GM23338 (cell line): ENCODE measurements at regions not wholly inside any gene's neighbourhood (a gene's known extent, or its start where the extent isn't known, plus 50 kb on each side); places are given as distances from the start of the nearest gene placed in this dataset.

Experiments used
- ATAC-seq: fragments of 200-7000 bp; cut with Tn5 transposase; 3 replicates; pipeline ENCODE4 v1.9.1; 2020
- DNase-seq: peaks from one replicate; pipeline ENCODE4 v3.0.0-alpha.2; 2015; ENCODE audit warnings: low spot score
- H2AFZ ChIP-seq: fragments of 200-600 bp; sonication (generic); 2 replicates; pipeline ENCODE4 v1.8.0; 2016; ENCODE audit warnings: antibody characterized with exemption, mild to moderate bottlenecking, moderate library complexity
- H3F3A ChIP-seq: fragments of 200-600 bp; sonication (generic); replicated peaks from 2 replicates; pipeline ENCODE4 v1.8.0; 2017; ENCODE audit warnings: antibody characterized with exemption, mixed run types, low read depth
- H3K27ac ChIP-seq: fragments of 200-600 bp; sonication (generic); 2 replicates; pipeline ENCODE4 v1.6.1; 2016; ENCODE audit warnings: low read depth
- H3K27me3 ChIP-seq: fragments of 200-600 bp; sonication (generic); 2 replicates; pipeline ENCODE4 v1.8.0; 2016; ENCODE audit warnings: mild to moderate bottlenecking, mixed run types, moderate library complexity; ENCODE audit not compliant: insufficient read depth
- H3K36me3 ChIP-seq: fragments of 200-600 bp; sonication (generic); 2 replicates; pipeline ENCODE4 v1.8.0; 2016; ENCODE audit warnings: mild to moderate bottlenecking; ENCODE audit not compliant: insufficient read depth
- H3K4me1 ChIP-seq: fragments of 200-600 bp; sonication (generic); 2 replicates; pipeline ENCODE4 v1.8.0; 2016; ENCODE audit warnings: mild to moderate bottlenecking, moderate library complexity; ENCODE audit not compliant: insufficient read depth
- H3K4me2 ChIP-seq: fragments of 200-600 bp; sonication (generic); 2 replicates; pipeline ENCODE4 v1.7.1; 2017; ENCODE audit warnings: mixed run types
- H3K4me3 ChIP-seq: fragments of 200-600 bp; sonication (generic); 2 replicates; pipeline ENCODE4 v1.6.1; 2016; ENCODE audit warnings: mixed run types
- H3K79me2 ChIP-seq: fragments of 200-600 bp; sonication (generic); replicated peaks from 2 replicates; pipeline ENCODE4 v1.8.0; 2017; ENCODE audit warnings: mild to moderate bottlenecking; ENCODE audit not compliant: insufficient read depth
- H3K9me2 ChIP-seq: fragments of 200-600 bp; sonication (generic); 2 replicates; pipeline ENCODE4 v1.8.0; 2017; ENCODE audit not compliant: insufficient read depth
- H4K20me1 ChIP-seq: fragments of 200-600 bp; sonication (generic); replicated peaks from 2 replicates; pipeline ENCODE4 v1.8.0; 2017; ENCODE audit warnings: mild to moderate bottlenecking; ENCODE audit not compliant: insufficient read depth
- H3K27ac Mint-ChIP-seq: 2 replicates; pipeline ENCODE4 v1.8.0; 2020; ENCODE audit warnings: inconsistent platforms, mild to moderate bottlenecking, moderate library complexity, mixed read lengths
- H3K27me3 Mint-ChIP-seq: 3 replicates; pipeline ENCODE4 v1.8.0; 2022; ENCODE audit warnings: low read depth, mild to moderate bottlenecking, moderate library complexity, mixed read lengths, inconsistent platforms; ENCODE audit not compliant: insufficient read depth, poor library complexity
- H3K36me3 Mint-ChIP-seq: 3 replicates; pipeline ENCODE4 v1.8.0; 2021; ENCODE audit warnings: low read depth, mild to moderate bottlenecking, inconsistent platforms, moderate library complexity, mixed read lengths
- H3K4me1 Mint-ChIP-seq: 3 replicates; pipeline ENCODE4 v1.8.0; 2020; ENCODE audit warnings: mild to moderate bottlenecking, inconsistent platforms, mixed read lengths
- H3K4me3 Mint-ChIP-seq: 3 replicates; pipeline ENCODE4 v1.8.0; 2021; ENCODE audit warnings: moderate library complexity, mild to moderate bottlenecking, inconsistent platforms, mixed read lengths
- H3K9me3 Mint-ChIP-seq: 3 replicates; pipeline ENCODE4 v1.8.0; 2020; ENCODE audit warnings: moderate library complexity, mild to moderate bottlenecking, inconsistent platforms, mixed read lengths
- CREB1 ChIP-seq: fragments of 250-450 bp; sonication (Bioruptor Pico); IDR thresholded peaks from 2 replicates; pipeline ENCODE4 v1.5.0; 2020; ENCODE audit warnings: low read depth, mild to moderate bottlenecking, moderate library complexity
- EZH2 ChIP-seq: fragments of 200-600 bp; sonication (generic); IDR thresholded peaks from one replicate; pipeline ENCODE4 v1.8.0; 2017; ENCODE audit warnings: antibody characterized with exemption, mild to moderate bottlenecking, low read depth; ENCODE audit not compliant: unreplicated experiment
- EZH2phosphoT487 ChIP-seq: fragments of 200-600 bp; sonication (generic); IDR thresholded peaks from one replicate; pipeline ENCODE4 v1.8.1; 2018; ENCODE audit warnings: antibody characterized with exemption; ENCODE audit not compliant: unreplicated experiment
- JUNB ChIP-seq: IDR thresholded peaks from one replicate; pipeline ENCODE4 v1.6.1; 2016; ENCODE audit warnings: antibody characterized with exemption; ENCODE audit not compliant: unreplicated experiment
- NANOG ChIP-seq: IDR thresholded peaks from 2 replicates; pipeline ENCODE4 v1.6.1; 2016; ENCODE audit warnings: antibody characterized with exemption, borderline replicate concordance
- POLR2AphosphoS5 ChIP-seq: IDR thresholded peaks from 2 replicates; pipeline ENCODE4 v1.6.1; 2016; ENCODE audit warnings: antibody characterized with exemption, low read depth
- STAT1 ChIP-seq: IDR thresholded peaks from one replicate; pipeline ENCODE4 v1.6.1; 2016; ENCODE audit warnings: antibody characterized with exemption; ENCODE audit not compliant: unreplicated experiment
- ZNF114 ChIP-seq: fragments of 250-450 bp; sonication (Bioruptor Pico); IDR thresholded peaks from 2 replicates; pipeline ENCODE4 v1.5.0; 2020; ENCODE audit warnings: mild to moderate bottlenecking, moderate library complexity
- ZNF331 ChIP-seq: fragments of 250-450 bp; sonication (Bioruptor Pico); IDR thresholded peaks from 2 replicates; pipeline ENCODE4 v1.5.0; 2020; ENCODE audit warnings: low read depth, mild to moderate bottlenecking, moderate library complexity
- TF ChIP-seq, protein P1 (sequence below): IDR thresholded peaks from 2 replicates; pipeline ENCODE4 v1.6.1; 2016; ENCODE audit warnings: antibody characterized with exemption
- TF ChIP-seq, protein P2 (sequence below): IDR thresholded peaks from one replicate; pipeline ENCODE4 v1.6.1; 2018; ENCODE audit warnings: antibody characterized with exemption; ENCODE audit not compliant: unreplicated experiment
- TF ChIP-seq, protein P3 (sequence below), 2 experiments: fragments of 200-600 bp in 1 of 2; sonication (generic) in 1 of 2; conservative IDR thresholded peaks; 2 replicates each; pipeline versions ENCODE4 v1.5.1 to v1.6.1; 2016 to 2017; ENCODE audit warnings: antibody characterized with exemption in 2 of 2, low read depth in 2 of 2, mild to moderate bottlenecking in 2 of 2, moderate library complexity in 1 of 2
- TF ChIP-seq, protein P4 (sequence below): fragments of 250-450 bp; sonication (Bioruptor Pico); IDR thresholded peaks from 2 replicates; pipeline ENCODE4 v1.5.0; 2020; ENCODE audit warnings: mild to moderate bottlenecking, moderate library complexity

DNA sequence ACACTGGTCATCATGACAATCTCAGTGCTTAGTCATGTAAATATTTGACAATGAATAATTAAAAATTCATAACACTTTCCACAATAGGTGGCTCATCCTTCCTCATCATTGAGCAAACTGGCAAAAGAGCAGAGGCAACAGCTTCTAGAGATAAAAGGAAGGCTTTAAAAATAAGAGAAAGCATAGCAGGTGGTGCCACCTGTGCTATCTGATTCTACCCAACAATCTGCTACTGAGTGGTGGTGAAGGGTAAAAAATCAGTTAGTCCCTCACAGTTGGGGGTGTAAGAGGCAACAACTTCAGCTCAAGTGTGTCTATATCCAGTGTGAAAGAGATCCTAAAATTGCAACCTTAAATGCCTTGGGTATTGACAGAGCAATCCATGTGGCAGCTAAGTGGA, 280.1 kb upstream of the PPARGC1A start:
- peaks cover 5% of the 10 kb centered on the region; the same call in 1 of the 3 replicates for H3K4me1 Mint-ChIP-seq
- Histone ChIP-seq H3K79me2 (no peaks in the 10 kb centered on the region), H3K9me2 (no peaks in the 10 kb centered on the region), H3K27me3 (no peaks in the 10 kb centered on the region), H3K4me2 (no peak overlapping the region), H3K4me3 (no peak overlapping the region), H3K36me3 (no peaks in the 10 kb centered on the region), H3K27ac (no peak overlapping the region), H3K4me1 (no peaks in the 10 kb centered on the region), H3F3A (no peaks in the 10 kb centered on the region), H2AFZ (no peak overlapping the region), H4K20me1 (no peaks in the 10 kb centered on the region)
- no peaks in the 10 kb centered on the region for H3K27me3 Mint-ChIP-seq
- ATAC-seq (no peak), DNase-seq (no peak)
- H3K4me3 Mint-ChIP-seq = no peak overlapping the region
- no peaks in the 10 kb centered on the region for H3K36me3 Mint-ChIP-seq
- no peak overlapping the region for H3K27ac Mint-ChIP-seq
- TF ChIP-seq CREB1 (CRISPR knock-in tag) (no peak), ZNF114 (CRISPR knock-in tag) (no peak), EZH2phosphoT487 (no peak), EZH2 (no peak), NANOG (no peak), ZNF331 (CRISPR knock-in tag) (no peak), STAT1 (no peak), JUNB (no peak), POLR2AphosphoS5 (no peak)
- TF ChIP-seq, protein P1, sequence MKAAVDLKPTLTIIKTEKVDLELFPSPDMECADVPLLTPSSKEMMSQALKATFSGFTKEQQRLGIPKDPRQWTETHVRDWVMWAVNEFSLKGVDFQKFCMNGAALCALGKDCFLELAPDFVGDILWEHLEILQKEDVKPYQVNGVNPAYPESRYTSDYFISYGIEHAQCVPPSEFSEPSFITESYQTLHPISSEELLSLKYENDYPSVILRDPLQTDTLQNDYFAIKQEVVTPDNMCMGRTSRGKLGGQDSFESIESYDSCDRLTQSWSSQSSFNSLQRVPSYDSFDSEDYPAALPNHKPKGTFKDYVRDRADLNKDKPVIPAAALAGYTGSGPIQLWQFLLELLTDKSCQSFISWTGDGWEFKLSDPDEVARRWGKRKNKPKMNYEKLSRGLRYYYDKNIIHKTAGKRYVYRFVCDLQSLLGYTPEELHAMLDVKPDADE = no peak
- TF ChIP-seq, protein P2, sequence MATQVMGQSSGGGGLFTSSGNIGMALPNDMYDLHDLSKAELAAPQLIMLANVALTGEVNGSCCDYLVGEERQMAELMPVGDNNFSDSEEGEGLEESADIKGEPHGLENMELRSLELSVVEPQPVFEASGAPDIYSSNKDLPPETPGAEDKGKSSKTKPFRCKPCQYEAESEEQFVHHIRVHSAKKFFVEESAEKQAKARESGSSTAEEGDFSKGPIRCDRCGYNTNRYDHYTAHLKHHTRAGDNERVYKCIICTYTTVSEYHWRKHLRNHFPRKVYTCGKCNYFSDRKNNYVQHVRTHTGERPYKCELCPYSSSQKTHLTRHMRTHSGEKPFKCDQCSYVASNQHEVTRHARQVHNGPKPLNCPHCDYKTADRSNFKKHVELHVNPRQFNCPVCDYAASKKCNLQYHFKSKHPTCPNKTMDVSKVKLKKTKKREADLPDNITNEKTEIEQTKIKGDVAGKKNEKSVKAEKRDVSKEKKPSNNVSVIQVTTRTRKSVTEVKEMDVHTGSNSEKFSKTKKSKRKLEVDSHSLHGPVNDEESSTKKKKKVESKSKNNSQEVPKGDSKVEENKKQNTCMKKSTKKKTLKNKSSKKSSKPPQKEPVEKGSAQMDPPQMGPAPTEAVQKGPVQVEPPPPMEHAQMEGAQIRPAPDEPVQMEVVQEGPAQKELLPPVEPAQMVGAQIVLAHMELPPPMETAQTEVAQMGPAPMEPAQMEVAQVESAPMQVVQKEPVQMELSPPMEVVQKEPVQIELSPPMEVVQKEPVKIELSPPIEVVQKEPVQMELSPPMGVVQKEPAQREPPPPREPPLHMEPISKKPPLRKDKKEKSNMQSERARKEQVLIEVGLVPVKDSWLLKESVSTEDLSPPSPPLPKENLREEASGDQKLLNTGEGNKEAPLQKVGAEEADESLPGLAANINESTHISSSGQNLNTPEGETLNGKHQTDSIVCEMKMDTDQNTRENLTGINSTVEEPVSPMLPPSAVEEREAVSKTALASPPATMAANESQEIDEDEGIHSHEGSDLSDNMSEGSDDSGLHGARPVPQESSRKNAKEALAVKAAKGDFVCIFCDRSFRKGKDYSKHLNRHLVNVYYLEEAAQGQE = no peak
- TF ChIP-seq, protein P3, sequence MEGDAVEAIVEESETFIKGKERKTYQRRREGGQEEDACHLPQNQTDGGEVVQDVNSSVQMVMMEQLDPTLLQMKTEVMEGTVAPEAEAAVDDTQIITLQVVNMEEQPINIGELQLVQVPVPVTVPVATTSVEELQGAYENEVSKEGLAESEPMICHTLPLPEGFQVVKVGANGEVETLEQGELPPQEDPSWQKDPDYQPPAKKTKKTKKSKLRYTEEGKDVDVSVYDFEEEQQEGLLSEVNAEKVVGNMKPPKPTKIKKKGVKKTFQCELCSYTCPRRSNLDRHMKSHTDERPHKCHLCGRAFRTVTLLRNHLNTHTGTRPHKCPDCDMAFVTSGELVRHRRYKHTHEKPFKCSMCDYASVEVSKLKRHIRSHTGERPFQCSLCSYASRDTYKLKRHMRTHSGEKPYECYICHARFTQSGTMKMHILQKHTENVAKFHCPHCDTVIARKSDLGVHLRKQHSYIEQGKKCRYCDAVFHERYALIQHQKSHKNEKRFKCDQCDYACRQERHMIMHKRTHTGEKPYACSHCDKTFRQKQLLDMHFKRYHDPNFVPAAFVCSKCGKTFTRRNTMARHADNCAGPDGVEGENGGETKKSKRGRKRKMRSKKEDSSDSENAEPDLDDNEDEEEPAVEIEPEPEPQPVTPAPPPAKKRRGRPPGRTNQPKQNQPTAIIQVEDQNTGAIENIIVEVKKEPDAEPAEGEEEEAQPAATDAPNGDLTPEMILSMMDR (conservative IDR thresholded peaks at IDR 0.05; ENCODE audit: low read depth in 2 of 2) = no peak
- TF ChIP-seq, protein P4, sequence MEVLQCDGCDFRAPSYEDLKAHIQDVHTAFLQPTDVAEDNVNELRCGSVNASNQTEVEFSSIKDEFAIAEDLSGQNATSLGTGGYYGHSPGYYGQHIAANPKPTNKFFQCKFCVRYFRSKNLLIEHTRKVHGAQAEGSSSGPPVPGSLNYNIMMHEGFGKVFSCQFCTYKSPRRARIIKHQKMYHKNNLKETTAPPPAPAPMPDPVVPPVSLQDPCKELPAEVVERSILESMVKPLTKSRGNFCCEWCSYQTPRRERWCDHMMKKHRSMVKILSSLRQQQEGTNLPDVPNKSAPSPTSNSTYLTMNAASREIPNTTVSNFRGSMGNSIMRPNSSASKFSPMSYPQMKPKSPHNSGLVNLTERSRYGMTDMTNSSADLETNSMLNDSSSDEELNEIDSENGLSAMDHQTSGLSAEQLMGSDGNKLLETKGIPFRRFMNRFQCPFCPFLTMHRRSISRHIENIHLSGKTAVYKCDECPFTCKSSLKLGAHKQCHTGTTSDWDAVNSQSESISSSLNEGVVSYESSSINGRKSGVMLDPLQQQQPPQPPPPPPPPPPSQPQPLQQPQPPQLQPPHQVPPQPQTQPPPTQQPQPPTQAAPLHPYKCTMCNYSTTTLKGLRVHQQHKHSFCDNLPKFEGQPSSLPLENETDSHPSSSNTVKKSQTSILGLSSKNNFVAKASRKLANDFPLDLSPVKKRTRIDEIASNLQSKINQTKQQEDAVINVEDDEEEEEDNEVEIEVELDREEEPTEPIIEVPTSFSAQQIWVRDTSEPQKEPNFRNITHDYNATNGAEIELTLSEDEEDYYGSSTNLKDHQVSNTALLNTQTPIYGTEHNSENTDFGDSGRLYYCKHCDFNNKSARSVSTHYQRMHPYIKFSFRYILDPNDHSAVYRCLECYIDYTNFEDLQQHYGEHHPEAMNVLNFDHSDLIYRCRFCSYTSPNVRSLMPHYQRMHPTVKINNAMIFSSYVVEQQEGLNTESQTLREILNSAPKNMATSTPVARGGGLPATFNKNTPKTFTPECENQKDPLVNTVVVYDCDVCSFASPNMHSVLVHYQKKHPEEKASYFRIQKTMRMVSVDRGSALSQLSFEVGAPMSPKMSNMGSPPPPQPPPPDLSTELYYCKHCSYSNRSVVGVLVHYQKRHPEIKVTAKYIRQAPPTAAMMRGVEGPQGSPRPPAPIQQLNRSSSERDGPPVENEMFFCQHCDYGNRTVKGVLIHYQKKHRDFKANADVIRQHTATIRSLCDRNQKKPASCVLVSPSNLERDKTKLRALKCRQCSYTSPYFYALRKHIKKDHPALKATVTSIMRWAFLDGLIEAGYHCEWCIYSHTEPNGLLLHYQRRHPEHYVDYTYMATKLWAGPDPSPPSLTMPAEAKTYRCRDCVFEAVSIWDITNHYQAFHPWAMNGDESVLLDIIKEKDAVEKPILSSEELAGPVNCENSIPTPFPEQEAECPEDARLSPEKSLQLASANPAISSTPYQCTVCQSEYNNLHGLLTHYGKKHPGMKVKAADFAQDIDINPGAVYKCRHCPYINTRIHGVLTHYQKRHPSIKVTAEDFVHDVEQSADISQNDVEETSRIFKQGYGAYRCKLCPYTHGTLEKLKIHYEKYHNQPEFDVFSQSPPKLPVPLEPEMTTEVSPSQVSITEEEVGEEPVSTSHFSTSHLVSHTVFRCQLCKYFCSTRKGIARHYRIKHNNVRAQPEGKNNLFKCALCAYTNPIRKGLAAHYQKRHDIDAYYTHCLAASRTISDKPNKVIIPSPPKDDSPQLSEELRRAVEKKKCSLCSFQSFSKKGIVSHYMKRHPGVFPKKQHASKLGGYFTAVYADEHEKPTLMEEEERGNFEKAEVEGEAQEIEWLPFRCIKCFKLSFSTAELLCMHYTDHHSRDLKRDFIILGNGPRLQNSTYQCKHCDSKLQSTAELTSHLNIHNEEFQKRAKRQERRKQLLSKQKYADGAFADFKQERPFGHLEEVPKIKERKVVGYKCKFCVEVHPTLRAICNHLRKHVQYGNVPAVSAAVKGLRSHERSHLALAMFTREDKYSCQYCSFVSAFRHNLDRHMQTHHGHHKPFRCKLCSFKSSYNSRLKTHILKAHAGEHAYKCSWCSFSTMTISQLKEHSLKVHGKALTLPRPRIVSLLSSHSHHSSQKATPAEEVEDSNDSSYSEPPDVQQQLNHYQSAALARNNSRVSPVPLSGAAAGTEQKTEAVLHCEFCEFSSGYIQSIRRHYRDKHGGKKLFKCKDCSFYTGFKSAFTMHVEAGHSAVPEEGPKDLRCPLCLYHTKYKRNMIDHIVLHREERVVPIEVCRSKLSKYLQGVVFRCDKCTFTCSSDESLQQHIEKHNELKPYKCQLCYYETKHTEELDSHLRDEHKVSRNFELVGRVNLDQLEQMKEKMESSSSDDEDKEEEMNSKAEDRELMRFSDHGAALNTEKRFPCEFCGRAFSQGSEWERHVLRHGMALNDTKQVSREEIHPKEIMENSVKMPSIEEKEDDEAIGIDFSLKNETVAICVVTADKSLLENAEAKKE (CRISPR knock-in tag) = no peak
- no peaks in the 10 kb centered on the region for H3K9me3 Mint-ChIP-seq
